ENCODE measurements at regions not wholly inside any gene's neighbourhood (a gene's known extent, or its start where the extent isn't known, plus 50 kb on each side); places are given as distances from the start of the nearest gene placed in this dataset.

DNA sequence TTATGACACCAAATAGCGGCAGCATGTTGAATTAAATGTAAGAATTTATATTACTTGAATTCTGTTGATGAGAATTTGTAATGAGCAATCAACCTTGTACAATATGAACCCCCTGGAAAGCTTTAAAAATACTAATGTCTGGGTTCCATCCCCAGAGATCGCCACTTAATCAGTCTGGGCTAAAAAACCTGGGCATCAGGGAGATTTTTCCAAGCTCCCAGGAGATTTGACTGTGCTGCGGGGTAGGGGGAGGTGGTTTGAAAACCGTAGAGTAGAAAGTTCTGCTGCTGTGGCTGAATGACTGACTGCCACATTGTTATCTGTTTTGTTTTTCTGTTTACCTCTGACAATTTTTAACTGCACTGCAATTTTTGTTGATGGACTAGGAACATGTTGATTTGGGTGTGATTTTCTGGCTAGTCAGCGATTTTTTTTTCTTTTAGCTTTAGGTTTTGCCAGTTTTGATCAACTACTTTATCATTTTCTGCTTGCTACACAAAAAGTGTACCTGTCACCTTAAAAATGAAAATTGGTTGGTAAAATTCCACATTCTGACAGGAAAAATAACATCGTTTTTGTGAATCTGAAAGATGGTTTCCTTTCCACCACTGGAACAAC, 79.3 kb downstream of the PCTP start:
- no peaks in the 10 kb centered on the region for H3K36me3 Mint-ChIP-seq
- no peak for DNase-seq
- H3K4me3 Mint-ChIP-seq = no peak overlapping the region
- no peaks in the 10 kb centered on the region for H3K4me1 Mint-ChIP-seq
- CTCF ChIA-PET = no interaction called here
- H3K27me3 Mint-ChIP-seq = peaks cover 3% of the 10 kb centered on the region
- no peak overlapping the region for H3K27ac Mint-ChIP-seq
- no peak for ATAC-seq
- no peaks in the 10 kb centered on the region for H3K9me3 Mint-ChIP-seq (ENCODE audit: low read depth)

- Mint-ChIP-seq H3K9me3 (ENCODE audit: low read depth) (no peaks in the 10 kb centered on the region), H3K27ac (no peak overlapping the region), H3K4me3 (no peak overlapping the region), H3K4me1 (no peaks in the 10 kb centered on the region), H3K27me3 (peaks cover 3% of the 10 kb centered on the region), H3K36me3 (no peaks in the 10 kb centered on the region)
- ATAC-seq (no peak), DNase-seq (no peak)
- CTCF ChIA-PET = no interaction called here
Measured at GRCh38 chr17:55830699-55831471, 80.0 kb downstream of the PCTP start.

DNA sequence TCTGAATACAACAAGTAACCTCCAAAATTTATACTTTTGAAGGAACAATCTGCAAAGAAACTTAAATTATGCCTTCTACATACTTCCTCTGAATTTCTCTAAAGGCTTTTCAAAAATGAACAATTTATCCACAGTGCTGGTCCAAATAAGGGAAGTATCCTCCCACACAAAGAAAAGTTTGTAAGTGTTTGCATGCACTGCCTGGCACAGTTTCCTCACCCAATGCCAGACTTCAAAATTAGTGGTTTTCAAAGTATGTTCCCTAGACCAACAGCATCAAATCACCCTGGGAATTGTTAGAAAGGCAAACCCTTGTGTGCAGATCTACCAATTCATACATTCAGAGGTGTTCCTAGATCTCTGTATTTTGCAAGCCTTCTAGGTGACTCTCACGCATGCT, 82.5 kb downstream of the PCTP start:
- Mint-ChIP-seq H3K36me3 (no peaks in the 10 kb centered on the region), H3K4me3 (no peak overlapping the region), H3K27ac (no peak overlapping the region), H3K27me3 (peaks cover 3% of the 10 kb centered on the region), H3K4me1 (no peaks in the 10 kb centered on the region), H3K9me3 (ENCODE audit: low read depth) (no peaks in the 10 kb centered on the region)
- DNase-seq (no peak), ATAC-seq (no peak)
- CTCF ChIA-PET = no interaction called here

GRCh38 chr17:55842405-55843158, 91.7 kb downstream of the PCTP start:
- ATAC-seq (no peak), DNase-seq (no peak)
- Mint-ChIP-seq H3K27me3 (peaks cover 8% of the 10 kb centered on the region), H3K4me3 (no peak overlapping the region), H3K36me3 (no peaks in the 10 kb centered on the region), H3K4me1 (no peaks in the 10 kb centered on the region), H3K9me3 (ENCODE audit: low read depth) (no peaks in the 10 kb centered on the region), H3K27ac (no peak overlapping the region)
- CTCF ChIA-PET = no interaction called here

DNA sequence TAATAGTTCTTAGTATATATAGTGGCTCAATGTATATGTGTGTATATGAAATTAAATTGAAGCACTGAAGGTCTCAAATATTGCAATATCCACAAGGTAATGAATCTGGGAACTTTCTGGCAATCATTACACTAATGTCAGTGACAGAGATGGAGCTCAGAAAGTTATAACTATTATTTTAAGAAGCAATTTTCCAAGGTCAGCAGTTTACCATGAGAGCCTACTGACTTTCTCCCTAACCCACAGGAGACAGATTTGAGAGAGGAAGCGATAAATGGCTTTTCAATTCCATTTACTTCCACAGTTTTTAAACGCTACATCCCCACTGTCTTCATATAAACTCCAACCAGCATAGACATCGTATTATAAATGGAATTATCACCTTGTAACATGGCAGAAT, 92.9 kb downstream of the PCTP start:
- H3K9me3 Mint-ChIP-seq (ENCODE audit: low read depth) = no peaks in the 10 kb centered on the region
- H3K36me3 Mint-ChIP-seq = no peaks in the 10 kb centered on the region
- no peak for ATAC-seq
- no peak overlapping the region for H3K4me3 Mint-ChIP-seq
- no peaks in the 10 kb centered on the region for H3K4me1 Mint-ChIP-seq
- no peak overlapping the region for H3K27ac Mint-ChIP-seq
- peaks cover 8% of the 10 kb centered on the region for H3K27me3 Mint-ChIP-seq
- DNase-seq = no peak
- CTCF ChIA-PET = no interaction called here

DNA sequence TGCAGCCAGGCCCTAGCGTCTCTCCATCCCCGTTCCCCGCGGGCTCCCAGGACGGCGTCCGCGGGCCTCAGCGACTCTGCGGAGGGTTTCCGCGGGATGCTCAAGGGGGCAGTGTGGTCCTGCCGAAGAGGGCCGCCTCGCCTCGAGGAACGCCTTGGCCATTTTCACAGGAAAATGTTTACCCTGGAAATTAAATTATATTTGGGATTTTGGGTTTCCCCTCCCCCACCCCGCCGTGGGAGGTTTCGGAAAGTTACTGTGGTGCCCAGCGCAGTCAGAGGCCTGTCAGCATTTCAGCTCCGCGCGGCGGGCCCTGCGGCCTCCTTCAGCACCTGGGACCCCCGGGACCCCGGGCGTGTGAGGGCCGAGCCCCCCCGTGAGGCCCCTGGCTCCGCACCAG, 94.5 kb downstream of the PCTP start:
- no peaks in the 10 kb centered on the region for H3K36me3 Mint-ChIP-seq

DNA sequence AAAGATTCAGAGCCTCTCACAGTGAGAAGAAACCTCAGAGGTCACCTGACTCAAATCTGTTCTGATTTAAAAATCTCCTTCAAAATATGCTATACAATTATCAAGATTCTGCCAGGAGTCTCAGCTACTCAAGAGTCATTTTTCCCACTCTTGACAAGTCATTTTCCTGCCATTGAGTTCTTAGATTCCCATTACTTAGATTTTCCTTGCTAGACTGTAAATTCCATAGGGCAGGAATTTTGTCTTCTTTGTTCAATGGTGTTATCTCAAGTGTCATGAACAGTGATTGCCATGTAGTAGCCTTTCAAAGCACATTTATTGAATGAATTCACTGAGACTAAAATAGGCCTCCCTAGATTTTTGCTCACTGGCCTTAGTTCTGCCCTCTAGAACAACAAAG, 95.9 kb downstream of the PCTP start:
- Mint-ChIP-seq H3K4me3 (no peak overlapping the region), H3K36me3 (no peaks in the 10 kb centered on the region), H3K9me3 (ENCODE audit: low read depth) (no peaks in the 10 kb centered on the region), H3K27me3 (peaks cover 10% of the 10 kb centered on the region), H3K4me1 (no peaks in the 10 kb centered on the region), H3K27ac (no peak overlapping the region)
- CTCF ChIA-PET = no interaction called here
- ATAC-seq = no peak
- DNase-seq = no peak

More for the DNA sequence above, 94.5 kb downstream of the PCTP start:
- Mint-ChIP-seq H3K9me3 (ENCODE audit: low read depth) (no peaks in the 10 kb centered on the region), H3K4me1 (no peaks in the 10 kb centered on the region), H3K4me3 (no peak overlapping the region), H3K27me3 (peaks cover 8% of the 10 kb centered on the region), H3K27ac (no peak overlapping the region)
- CTCF ChIA-PET = interaction anchor here (0.9 kb wide), 1 partner anchor 24 kb away, joined by 3 read pairs; no protein-coding TSS in a partner anchor
- DNase-seq = no peak
- ATAC-seq = no peak

DNA sequence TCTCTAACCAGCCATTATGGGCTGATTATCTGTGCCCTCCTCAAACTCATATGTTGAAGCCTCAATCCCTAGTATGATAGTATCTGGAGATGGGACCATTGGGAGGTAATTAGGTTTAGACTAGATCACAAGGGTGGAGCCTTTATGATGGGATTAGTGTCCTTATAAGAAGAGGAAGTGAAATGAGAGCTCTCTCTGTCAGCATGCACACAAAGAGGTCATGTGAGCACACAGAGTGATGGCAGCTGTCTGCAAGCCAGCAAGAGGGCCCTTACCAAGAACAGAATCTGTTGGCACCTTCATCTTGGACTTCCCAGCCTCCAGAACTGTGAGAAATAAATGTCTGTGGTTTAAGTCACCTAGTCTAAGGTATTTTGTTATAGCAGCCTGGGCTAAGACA, 101.9 kb downstream of the PCTP start:
- Mint-ChIP-seq H3K27me3 (peaks cover 2% of the 10 kb centered on the region), H3K27ac (no peak overlapping the region), H3K36me3 (no peaks in the 10 kb centered on the region), H3K4me3 (no peak overlapping the region), H3K9me3 (ENCODE audit: low read depth) (no peaks in the 10 kb centered on the region), H3K4me1 (no peaks in the 10 kb centered on the region)
- CTCF ChIA-PET = no interaction called here
- ATAC-seq (no peak), DNase-seq (no peak)

- DNase-seq = no peak
- Mint-ChIP-seq H3K4me1 (no peaks in the 10 kb centered on the region), H3K4me3 (no peak overlapping the region), H3K27ac (no peak overlapping the region), H3K36me3 (no peaks in the 10 kb centered on the region), H3K27me3 (no peaks in the 10 kb centered on the region), H3K9me3 (ENCODE audit: low read depth) (no peaks in the 10 kb centered on the region)
- ATAC-seq = no peak
- CTCF ChIA-PET = no interaction called here
Measured at GRCh38 chr17:55859301-55859795, 108.5 kb downstream of the PCTP start.

- no peaks in the 10 kb centered on the region for H3K27me3 Mint-ChIP-seq
- CTCF ChIA-PET = no interaction called here
- H3K36me3 Mint-ChIP-seq = no peaks in the 10 kb centered on the region
- H3K9me3 Mint-ChIP-seq (ENCODE audit: low read depth) = no peaks in the 10 kb centered on the region
- no peak overlapping the region for H3K27ac Mint-ChIP-seq
- no peaks in the 10 kb centered on the region for H3K4me1 Mint-ChIP-seq
- no peak overlapping the region for H3K4me3 Mint-ChIP-seq
- ATAC-seq = no peak
- no peak for DNase-seq
Measured at GRCh38 chr17:55865072-55865762, 114.4 kb downstream of the PCTP start.

DNA sequence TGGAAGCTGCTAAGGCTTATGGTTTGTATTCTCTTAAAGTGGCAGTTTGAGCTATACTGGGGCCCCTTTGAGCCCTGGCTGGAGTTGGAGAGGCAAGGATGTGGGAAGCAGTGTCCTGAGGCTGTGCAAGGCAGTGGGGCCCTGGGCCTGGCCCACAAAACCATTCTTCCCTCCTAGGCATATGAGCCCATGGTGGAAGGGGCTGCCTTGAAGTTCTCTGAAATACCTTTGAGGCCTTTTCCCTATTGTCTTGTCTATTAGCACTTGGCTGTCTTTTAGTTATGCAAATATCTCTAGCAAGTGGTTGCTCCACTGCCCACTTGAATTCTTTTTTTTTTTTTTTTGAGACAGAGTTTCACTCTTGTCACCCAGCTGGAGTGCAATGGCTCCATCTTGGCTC, 119.2 kb downstream of the PCTP start:
- H3K36me3 Mint-ChIP-seq = no peaks in the 10 kb centered on the region
- no peak overlapping the region for H3K27ac Mint-ChIP-seq
- no peaks in the 10 kb centered on the region for H3K4me1 Mint-ChIP-seq

GRCh38 chr17:55872374-55872773, 121.5 kb downstream of the PCTP start:
- CTCF ChIA-PET = no interaction called here
- ATAC-seq = no peak

More for the DNA sequence above, 119.2 kb downstream of the PCTP start:
- ATAC-seq (no peak), DNase-seq (no peak)
- H3K9me3 Mint-ChIP-seq (ENCODE audit: low read depth) = no peaks in the 10 kb centered on the region
- H3K27me3 Mint-ChIP-seq = no peaks in the 10 kb centered on the region
- CTCF ChIA-PET = no interaction called here
- no peak overlapping the region for H3K4me3 Mint-ChIP-seq

DNA sequence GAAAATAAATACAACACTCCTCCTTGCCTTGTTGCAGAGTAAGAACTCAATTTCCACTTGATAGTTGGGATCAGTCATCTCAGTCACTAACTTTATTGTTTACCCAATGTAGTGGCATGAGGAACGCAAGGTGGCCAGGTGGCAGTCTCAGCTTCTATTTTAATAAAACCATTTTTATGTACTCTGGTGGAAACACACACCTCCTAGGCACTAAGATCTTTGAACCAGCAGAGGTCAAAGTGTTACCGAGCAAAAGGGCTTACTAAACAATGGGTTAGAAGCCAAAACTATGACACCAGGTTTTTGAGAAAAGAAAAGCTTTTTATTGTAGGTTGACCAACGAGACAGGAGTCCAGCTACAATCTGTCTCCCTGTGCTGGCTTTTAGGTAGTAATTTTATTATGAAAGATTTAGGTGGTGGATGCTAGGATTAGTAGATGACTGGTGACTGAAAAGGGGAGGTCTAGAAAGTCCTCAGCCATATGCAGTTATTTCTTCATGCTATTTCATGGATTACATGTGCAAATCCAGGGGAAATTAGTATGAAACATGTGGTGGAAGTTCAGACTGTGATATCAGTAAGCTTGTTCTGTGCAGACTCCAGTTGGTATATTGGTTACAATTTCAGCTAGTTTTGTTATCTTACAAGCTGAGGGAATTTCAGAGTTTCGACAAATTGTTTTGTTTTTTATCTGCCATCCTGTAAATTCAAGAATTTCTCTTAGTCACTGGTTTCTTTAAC, 122.3 kb downstream of the PCTP start:
- no peak overlapping the region for H3K27ac Mint-ChIP-seq
- no peak for DNase-seq
- H3K36me3 Mint-ChIP-seq = no peaks in the 10 kb centered on the region
- CTCF ChIA-PET = no interaction called here
- no peaks in the 10 kb centered on the region for H3K4me1 Mint-ChIP-seq
- H3K4me3 Mint-ChIP-seq = no peak overlapping the region
- ATAC-seq = no peak
- no peaks in the 10 kb centered on the region for H3K27me3 Mint-ChIP-seq
- H3K9me3 Mint-ChIP-seq (ENCODE audit: low read depth) = no peaks in the 10 kb centered on the region

More at GRCh38 chr17:55872374-55872773, 121.5 kb downstream of the PCTP start:
- no peaks in the 10 kb centered on the region for H3K9me3 Mint-ChIP-seq (ENCODE audit: low read depth)
- H3K4me1 Mint-ChIP-seq = no peaks in the 10 kb centered on the region
- no peak overlapping the region for H3K4me3 Mint-ChIP-seq
- H3K36me3 Mint-ChIP-seq = no peaks in the 10 kb centered on the region
- DNase-seq = no peak
- H3K27me3 Mint-ChIP-seq = no peaks in the 10 kb centered on the region
- no peak overlapping the region for H3K27ac Mint-ChIP-seq
